ENCODE measurements at regions not wholly inside any gene's neighbourhood (a gene's known extent, or its start where the extent isn't known, plus 50 kb on each side); places are given as distances from the start of the nearest gene placed in this dataset.

- H3K4me1 ChIP-seq (ENCODE audit: insufficient read depth, low read length) = no peaks in the 10 kb centered on the region
- H3K36me3 ChIP-seq (ENCODE audit: insufficient read depth, low read length) = no peaks in the 10 kb centered on the region
- no peak overlapping the region for H3K27ac ChIP-seq (ENCODE audit: low read length)
- DNase-seq = no peak
- TF ChIP-seq EZH2 (IDR thresholded peaks at IDR 0.05; ENCODE audit: borderline replicate concordance, low read depth, low read length, severe bottlenecking) = no peak
- TF ChIP-seq CTCF (IDR thresholded peaks at IDR 0.05; ENCODE audit: borderline replicate concordance, extremely low read depth, low read length, poor library complexity, severe bottlenecking) = no peak
- H3K4me2 ChIP-seq (ENCODE audit: insufficient read depth, low read length) = no peak overlapping the region
- H3K4me3 ChIP-seq (ENCODE audit: low read depth in 1 of 2, low read length in 2 of 2) = no peak overlapping the region
- ATAC-seq (ENCODE audit: insufficient read depth, low read depth) = no peak
- no peaks in the 10 kb centered on the region for H3K79me2 ChIP-seq (ENCODE audit: insufficient read depth, low read length)
- H3K27me3 ChIP-seq (ENCODE audit: insufficient read depth, low read length, poor library complexity) = peaks cover 8% of the 10 kb centered on the region
- no peak overlapping the region for H2AFZ ChIP-seq (ENCODE audit: low read depth, low read length)
- no peak overlapping the region for H3K9ac ChIP-seq (ENCODE audit: low read depth, low read length)
- no peaks in the 10 kb centered on the region for H3K9me3 ChIP-seq (ENCODE audit: insufficient read depth, low read length, severe bottlenecking)
- H4K20me1 ChIP-seq (ENCODE audit: insufficient read depth, low read length) = no peaks in the 10 kb centered on the region
Observed at GRCh38 chr3:5305684-5305989, 118.1 kb downstream of the EDEM1 start.

GRCh38 chr3:5309171-5309570, 121.7 kb downstream of the EDEM1 start:
- Histone ChIP-seq H3K4me2 (ENCODE audit: insufficient read depth, low read length) (no peak overlapping the region), H3K9me3 (ENCODE audit: insufficient read depth, low read length, severe bottlenecking) (no peaks in the 10 kb centered on the region), H3K27me3 (ENCODE audit: insufficient read depth, low read length, poor library complexity) (peaks cover 5% of the 10 kb centered on the region), H3K4me3 (ENCODE audit: low read depth in 1 of 2, low read length in 2 of 2) (no peak overlapping the region), H3K27ac (ENCODE audit: low read length) (no peak overlapping the region), H3K36me3 (ENCODE audit: insufficient read depth, low read length) (no peaks in the 10 kb centered on the region), H3K4me1 (ENCODE audit: insufficient read depth, low read length) (no peaks in the 10 kb centered on the region), H3K79me2 (ENCODE audit: insufficient read depth, low read length) (no peaks in the 10 kb centered on the region), H2AFZ (ENCODE audit: low read depth, low read length) (no peak overlapping the region), H4K20me1 (ENCODE audit: insufficient read depth, low read length) (no peaks in the 10 kb centered on the region), H3K9ac (ENCODE audit: low read depth, low read length) (no peak overlapping the region)
- DNase-seq (no peak), ATAC-seq (ENCODE audit: insufficient read depth, low read depth) (no peak)
- TF ChIP-seq CTCF (IDR thresholded peaks at IDR 0.05; ENCODE audit: borderline replicate concordance, extremely low read depth, low read length, poor library complexity, severe bottlenecking) (no peak), EZH2 (IDR thresholded peaks at IDR 0.05; ENCODE audit: borderline replicate concordance, low read depth, low read length, severe bottlenecking) (no peak)

GRCh38 chr3:5309602-5310001, 122.1 kb downstream of the EDEM1 start:
- Histone ChIP-seq H3K4me2 (ENCODE audit: insufficient read depth, low read length) (no peak overlapping the region), H3K4me3 (ENCODE audit: low read depth in 1 of 2, low read length in 2 of 2) (no peak overlapping the region), H3K27me3 (ENCODE audit: insufficient read depth, low read length, poor library complexity) (peaks cover 5% of the 10 kb centered on the region), H3K4me1 (ENCODE audit: insufficient read depth, low read length) (no peaks in the 10 kb centered on the region), H3K9me3 (ENCODE audit: insufficient read depth, low read length, severe bottlenecking) (no peaks in the 10 kb centered on the region), H3K27ac (ENCODE audit: low read length) (no peak overlapping the region), H2AFZ (ENCODE audit: low read depth, low read length) (no peak overlapping the region), H4K20me1 (ENCODE audit: insufficient read depth, low read length) (no peaks in the 10 kb centered on the region), H3K79me2 (ENCODE audit: insufficient read depth, low read length) (no peaks in the 10 kb centered on the region), H3K36me3 (ENCODE audit: insufficient read depth, low read length) (no peaks in the 10 kb centered on the region), H3K9ac (ENCODE audit: low read depth, low read length) (no peak overlapping the region)
- ATAC-seq (ENCODE audit: insufficient read depth, low read depth) (no peak), DNase-seq (no peak)
- no peak for TF ChIP-seq CTCF (IDR thresholded peaks at IDR 0.05; ENCODE audit: borderline replicate concordance, extremely low read depth, low read length, poor library complexity, severe bottlenecking)
- no peak for TF ChIP-seq EZH2 (IDR thresholded peaks at IDR 0.05; ENCODE audit: borderline replicate concordance, low read depth, low read length, severe bottlenecking)

GRCh38 chr3:5310509-5310908, 123.0 kb downstream of the EDEM1 start:
- Histone ChIP-seq H3K4me2 (ENCODE audit: insufficient read depth, low read length) (no peak overlapping the region), H3K4me3 (ENCODE audit: low read depth in 1 of 2, low read length in 2 of 2) (no peak overlapping the region), H3K36me3 (ENCODE audit: insufficient read depth, low read length) (no peaks in the 10 kb centered on the region), H2AFZ (ENCODE audit: low read depth, low read length) (no peak overlapping the region), H3K79me2 (ENCODE audit: insufficient read depth, low read length) (no peaks in the 10 kb centered on the region), H3K4me1 (ENCODE audit: insufficient read depth, low read length) (no peaks in the 10 kb centered on the region), H4K20me1 (ENCODE audit: insufficient read depth, low read length) (no peaks in the 10 kb centered on the region), H3K27ac (ENCODE audit: low read length) (no peak overlapping the region), H3K9ac (ENCODE audit: low read depth, low read length) (no peak overlapping the region), H3K9me3 (ENCODE audit: insufficient read depth, low read length, severe bottlenecking) (no peaks in the 10 kb centered on the region), H3K27me3 (ENCODE audit: insufficient read depth, low read length, poor library complexity) (peaks cover 5% of the 10 kb centered on the region)
- TF ChIP-seq EZH2 (IDR thresholded peaks at IDR 0.05; ENCODE audit: borderline replicate concordance, low read depth, low read length, severe bottlenecking) = no peak
- TF ChIP-seq CTCF (IDR thresholded peaks at IDR 0.05; ENCODE audit: borderline replicate concordance, extremely low read depth, low read length, poor library complexity, severe bottlenecking) = no peak
- DNase-seq (no peak), ATAC-seq (ENCODE audit: insufficient read depth, low read depth) (no peak)

All from DND-41 (cell line).